Body of pancreas (tissue), 4 donors: ENCODE measurements at regions not wholly inside any gene's neighbourhood (a gene's known extent, or its start where the extent isn't known, plus 50 kb on each side); places are given as distances from the start of the nearest gene placed in this dataset.

Experiments
- POLR2A ChIP-seq, 3 donors: fragments of 450-650 bp; IDR thresholded peaks; one replicate each; pipeline ENCODE4 v1.6.1; 2016; ENCODE audit warnings: antibody characterized with exemption in 3 of 3, mild to moderate bottlenecking in 2 of 3
- TF ChIP-seq, protein P1 (sequence below), 7 experiments: fragments of 450-650 bp in 4 of 7; fragments of 200-600 bp in 3 of 7; sonication (generic) in 3 of 7; IDR thresholded peaks; one replicate each; pipeline ENCODE4 v1.5.1; 2016 to 2019; ENCODE audit warnings: antibody characterized with exemption in 7 of 7

DNA sequence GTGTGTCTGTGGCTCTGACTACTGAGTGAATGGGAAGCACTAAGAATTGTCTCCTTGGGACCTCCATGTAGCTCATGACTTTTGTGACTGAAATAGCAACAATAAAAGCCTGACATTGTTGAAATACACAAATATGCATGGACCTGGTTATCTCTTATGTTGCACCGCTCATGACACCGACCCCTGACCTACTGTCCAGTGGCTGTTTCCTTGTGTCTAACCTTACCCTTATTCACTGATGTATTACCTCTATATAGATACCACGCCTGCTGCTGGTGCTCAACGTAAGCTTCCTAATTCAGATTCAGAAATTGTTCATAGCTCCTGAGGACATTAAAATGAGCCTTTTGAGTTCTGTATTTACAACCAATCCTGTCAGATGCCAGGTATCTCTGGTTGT, 243.4 kb upstream of the SEMA3C start:
- TF ChIP-seq, protein P1, sequence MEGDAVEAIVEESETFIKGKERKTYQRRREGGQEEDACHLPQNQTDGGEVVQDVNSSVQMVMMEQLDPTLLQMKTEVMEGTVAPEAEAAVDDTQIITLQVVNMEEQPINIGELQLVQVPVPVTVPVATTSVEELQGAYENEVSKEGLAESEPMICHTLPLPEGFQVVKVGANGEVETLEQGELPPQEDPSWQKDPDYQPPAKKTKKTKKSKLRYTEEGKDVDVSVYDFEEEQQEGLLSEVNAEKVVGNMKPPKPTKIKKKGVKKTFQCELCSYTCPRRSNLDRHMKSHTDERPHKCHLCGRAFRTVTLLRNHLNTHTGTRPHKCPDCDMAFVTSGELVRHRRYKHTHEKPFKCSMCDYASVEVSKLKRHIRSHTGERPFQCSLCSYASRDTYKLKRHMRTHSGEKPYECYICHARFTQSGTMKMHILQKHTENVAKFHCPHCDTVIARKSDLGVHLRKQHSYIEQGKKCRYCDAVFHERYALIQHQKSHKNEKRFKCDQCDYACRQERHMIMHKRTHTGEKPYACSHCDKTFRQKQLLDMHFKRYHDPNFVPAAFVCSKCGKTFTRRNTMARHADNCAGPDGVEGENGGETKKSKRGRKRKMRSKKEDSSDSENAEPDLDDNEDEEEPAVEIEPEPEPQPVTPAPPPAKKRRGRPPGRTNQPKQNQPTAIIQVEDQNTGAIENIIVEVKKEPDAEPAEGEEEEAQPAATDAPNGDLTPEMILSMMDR (IDR thresholded peaks at IDR 0.05): no peak
- no peak for TF ChIP-seq POLR2A (IDR thresholded peaks at IDR 0.05)
